AG04450 (cell line): ENCODE measurements at regions not wholly inside any gene's neighbourhood (a gene's known extent, or its start where the extent isn't known, plus 50 kb on each side); places are given as distances from the start of the nearest gene placed in this dataset.

ENCODE experiments used
- CTCF ChIA-PET: fragments of 300-600, 350-600 bp; formaldehyde crosslinking; extraction: SDS; loops from one replicate; lab custom pipeline; 2022; ENCODE audit warnings: antibody characterized with exemption, inconsistent platforms; lab: Charles Lee
- POLR2A ChIA-PET: fragments of 350-600 bp; formaldehyde crosslinking; extraction: SDS; loops from one replicate; lab custom pipeline; 2021; ENCODE audit warnings: antibody characterized with exemption, inconsistent platforms; lab: Yijun Ruan, JAX
- DNase-seq: peaks from one replicate; pipeline ENCODE4 v3.0.0-alpha.2; 2011; ENCODE audit warnings: low read depth, low spot score
- H3K27ac ChIP-seq: one replicate; pipeline ENCODE4 v1.5.1; 2012; ENCODE audit warnings: low read depth, low read length, control low read depth
- H3K27me3 ChIP-seq: one replicate; pipeline ENCODE4 v1.6.0; 2012; ENCODE audit warnings: low read length; ENCODE audit not compliant: control insufficient read depth, insufficient read depth
- H3K4me3 ChIP-seq: 2 replicates; pipeline ENCODE4 v1.5.1; 2011; ENCODE audit warnings: mild to moderate bottlenecking, low read depth, low read length, control low read depth
- H3K9me3 ChIP-seq: 2 replicates; pipeline ENCODE4 v1.5.1; 2012; ENCODE audit warnings: low read length; ENCODE audit not compliant: control insufficient read depth, insufficient read depth
- TF ChIP-seq, protein P1 (sequence below): IDR thresholded peaks from 2 replicates; pipeline ENCODE4 v1.5.1; 2011; ENCODE audit warnings: low read depth, low read length, control low read depth, inconsistent platforms

DNA sequence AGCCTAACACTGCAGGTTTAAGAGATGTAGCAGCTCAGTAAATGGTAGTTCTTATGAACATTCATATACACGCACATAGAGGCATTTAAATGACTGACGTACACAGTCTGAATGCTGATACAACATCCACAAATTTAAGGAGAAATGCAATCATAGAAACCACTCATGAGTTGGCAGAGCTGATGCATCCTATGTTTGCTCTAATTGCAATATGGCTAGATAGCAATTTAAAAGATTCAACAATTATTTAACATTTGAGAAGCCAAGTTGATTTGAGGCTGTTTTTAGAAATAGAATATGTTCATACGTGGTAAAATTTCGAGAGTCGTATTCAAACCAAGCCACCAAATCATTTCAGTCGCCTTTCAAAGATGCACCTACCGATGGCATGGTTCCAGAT, 135.6 kb downstream of the PFKFB3 start:
- DNase-seq = no peak
- Histone ChIP-seq H3K27ac (no peak overlapping the region), H3K4me3 (no peak overlapping the region), H3K27me3 (peaks cover 2% of the 10 kb centered on the region), H3K9me3 (no peaks in the 10 kb centered on the region)
- ChIA-PET POLR2A (no interaction called here), CTCF (no interaction called here)
- TF ChIP-seq, protein P1, sequence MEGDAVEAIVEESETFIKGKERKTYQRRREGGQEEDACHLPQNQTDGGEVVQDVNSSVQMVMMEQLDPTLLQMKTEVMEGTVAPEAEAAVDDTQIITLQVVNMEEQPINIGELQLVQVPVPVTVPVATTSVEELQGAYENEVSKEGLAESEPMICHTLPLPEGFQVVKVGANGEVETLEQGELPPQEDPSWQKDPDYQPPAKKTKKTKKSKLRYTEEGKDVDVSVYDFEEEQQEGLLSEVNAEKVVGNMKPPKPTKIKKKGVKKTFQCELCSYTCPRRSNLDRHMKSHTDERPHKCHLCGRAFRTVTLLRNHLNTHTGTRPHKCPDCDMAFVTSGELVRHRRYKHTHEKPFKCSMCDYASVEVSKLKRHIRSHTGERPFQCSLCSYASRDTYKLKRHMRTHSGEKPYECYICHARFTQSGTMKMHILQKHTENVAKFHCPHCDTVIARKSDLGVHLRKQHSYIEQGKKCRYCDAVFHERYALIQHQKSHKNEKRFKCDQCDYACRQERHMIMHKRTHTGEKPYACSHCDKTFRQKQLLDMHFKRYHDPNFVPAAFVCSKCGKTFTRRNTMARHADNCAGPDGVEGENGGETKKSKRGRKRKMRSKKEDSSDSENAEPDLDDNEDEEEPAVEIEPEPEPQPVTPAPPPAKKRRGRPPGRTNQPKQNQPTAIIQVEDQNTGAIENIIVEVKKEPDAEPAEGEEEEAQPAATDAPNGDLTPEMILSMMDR = no peak

DNA sequence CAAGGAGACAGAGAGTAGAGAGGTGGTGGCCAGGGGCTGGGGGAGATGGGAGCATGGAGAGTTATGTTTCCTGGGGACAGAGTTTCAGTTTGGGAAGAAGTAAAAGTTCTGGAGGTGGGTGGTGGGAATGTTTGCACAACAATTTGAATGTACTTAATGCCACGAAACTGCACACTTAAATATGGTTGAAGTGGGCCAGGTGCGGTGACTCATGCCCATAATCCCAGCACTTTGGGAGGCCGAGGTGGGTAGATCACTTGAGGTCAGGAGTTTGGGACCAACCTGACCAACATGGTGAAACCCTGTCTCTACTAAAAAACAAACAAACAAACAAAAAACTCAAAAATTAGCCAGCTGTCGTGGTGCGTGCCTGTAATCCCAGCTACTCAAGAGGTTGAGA, 137.2 kb downstream of the PFKFB3 start:
- POLR2A ChIA-PET = no interaction called here

DNA sequence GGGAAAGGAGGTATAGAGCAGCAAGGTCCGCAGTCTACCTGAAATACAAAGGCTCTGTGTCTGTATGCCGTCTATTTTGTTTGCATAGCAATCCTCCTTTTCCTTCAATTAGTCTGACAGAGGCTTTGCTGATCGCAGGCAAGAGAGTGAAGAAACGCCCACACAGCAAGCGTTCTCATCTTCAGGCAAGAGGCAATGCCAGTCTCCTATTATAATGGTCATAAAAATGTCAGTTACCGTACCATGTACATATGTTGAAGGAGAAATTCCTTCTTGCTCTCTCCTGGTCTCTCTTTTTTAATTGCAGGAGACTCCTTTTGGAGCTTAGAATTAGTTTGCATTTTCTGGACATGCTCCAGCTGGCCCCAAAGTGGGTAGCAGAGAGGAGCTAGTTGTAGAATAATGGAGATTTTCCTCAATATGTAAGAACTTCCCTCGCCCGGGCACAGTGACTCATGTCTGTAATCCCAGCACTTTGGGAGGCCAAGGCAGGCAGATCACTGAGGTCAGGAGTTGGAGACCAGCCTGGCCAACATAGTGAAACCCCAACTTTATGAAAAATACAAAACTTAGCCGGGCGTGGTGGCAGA, 139.5 kb downstream of the PFKFB3 start:
- ChIA-PET POLR2A (no interaction called here), CTCF (interaction anchor here (0.8 kb wide), 1 partner anchor 12 kb away, joined by 5 read pairs; no protein-coding TSS in a partner anchor)
- H3K4me3 ChIP-seq = no peak overlapping the region
- H3K9me3 ChIP-seq = no peaks in the 10 kb centered on the region
- TF ChIP-seq, protein P1 = no peak
- H3K27me3 ChIP-seq = peaks cover 2% of the 10 kb centered on the region
- H3K27ac ChIP-seq = no peak overlapping the region
- DNase-seq = no peak

More for the DNA sequence above, 137.2 kb downstream of the PFKFB3 start:
- CTCF ChIA-PET = no interaction called here
- TF ChIP-seq, protein P1 = no peak
- H3K27ac ChIP-seq = no peak overlapping the region
- H3K27me3 ChIP-seq = peaks cover 2% of the 10 kb centered on the region
- no peak overlapping the region for H3K4me3 ChIP-seq
- no peak for DNase-seq
- H3K9me3 ChIP-seq = no peaks in the 10 kb centered on the region

DNA sequence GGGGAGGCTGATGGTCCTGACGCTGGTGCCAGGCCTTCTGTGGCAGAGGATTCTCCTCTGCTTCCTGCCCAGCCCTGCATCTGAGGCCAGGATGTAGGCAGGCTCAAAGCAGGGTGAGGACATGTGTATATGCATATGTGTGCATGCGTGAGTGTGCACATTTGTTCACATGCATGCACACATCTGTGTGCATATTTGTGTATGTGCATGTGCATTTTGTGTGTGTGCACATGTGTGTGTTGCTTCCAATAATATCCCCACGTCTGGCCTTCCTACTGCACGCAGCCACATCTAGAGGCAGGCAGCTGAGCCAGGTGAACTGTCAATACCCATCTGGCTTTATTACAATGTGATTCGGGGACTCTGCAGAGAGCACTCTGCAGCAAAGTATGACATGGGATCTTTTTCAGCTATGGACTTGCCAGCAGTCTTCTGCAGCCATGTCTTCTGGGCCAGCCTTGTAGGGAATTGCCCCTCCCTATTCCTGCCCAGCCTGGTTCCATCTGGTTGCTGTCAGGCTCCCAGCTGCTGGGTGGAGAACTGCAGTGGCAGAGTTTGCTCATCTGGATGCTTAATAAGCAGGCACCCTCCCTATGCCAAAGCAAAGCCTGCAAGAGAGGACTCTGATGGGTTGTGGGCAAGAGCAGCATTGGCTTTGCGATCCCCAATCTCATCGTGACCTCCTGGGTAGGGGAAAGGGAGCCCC, 140.7 kb downstream of the PFKFB3 start:
- POLR2A ChIA-PET = no interaction called here
- CTCF ChIA-PET = interaction anchor here (1.1 kb wide), 1 partner anchor 58 kb away, joined by 3 read pairs; no protein-coding TSS in a partner anchor
- Histone ChIP-seq H3K27me3 (peaks cover 2% of the 10 kb centered on the region), H3K27ac (no peak overlapping the region), H3K9me3 (no peaks in the 10 kb centered on the region), H3K4me3 (no peak overlapping the region)
- TF ChIP-seq, protein P1 = no peak
- DNase-seq = no peak

DNA sequence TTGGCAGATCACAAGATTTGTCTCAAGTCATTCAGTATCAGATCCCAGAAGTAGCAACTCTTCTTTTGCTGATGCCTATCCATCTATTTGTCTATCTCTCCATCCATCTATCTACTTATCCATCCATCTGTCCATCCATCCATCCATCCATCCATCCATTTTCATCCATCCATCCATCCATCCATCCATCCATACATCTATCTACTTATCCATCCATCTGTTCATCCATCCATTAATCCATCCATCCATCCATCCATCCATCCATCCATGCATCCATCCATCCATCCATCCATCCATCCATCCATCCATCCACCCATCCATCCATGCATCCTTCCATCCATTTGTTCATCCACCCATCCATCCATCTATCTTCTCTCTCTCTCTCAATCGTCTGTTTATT, 142.7 kb downstream of the PFKFB3 start:
- DNase-seq = no peak
- Histone ChIP-seq H3K9me3 (no peaks in the 10 kb centered on the region), H3K27me3 (no peaks in the 10 kb centered on the region), H3K27ac (no peak overlapping the region), H3K4me3 (no peak overlapping the region)
- TF ChIP-seq, protein P1 = no peak
- POLR2A ChIA-PET = no interaction called here
- CTCF ChIA-PET = interaction anchor here (1.1 kb wide), 1 partner anchor 56 kb away, joined by 3 read pairs; no protein-coding TSS in a partner anchor
